Upper lobe of right lung (tissue), 1 donor: ENCODE measurements at regions not wholly inside any gene's neighbourhood (a gene's known extent, or its start where the extent isn't known, plus 50 kb on each side); places are given as distances from the start of the nearest gene placed in this dataset.
"Not testable (repeated sequence)": the region's sequence is repeated elsewhere in the genome, so short reads cannot be mapped to it uniquely, and the experiment has no call there.

Experiments
- ATAC-seq: fragments of 200-7000 bp; cut with Tn5 transposase; one replicate; pipeline ENCODE4 v1.9.1; 2020; ENCODE audit warnings: mild to moderate bottlenecking, moderate library complexity
- DNase-seq: peaks from one replicate; pipeline ENCODE4 v3.0.0-alpha.2; 2020
- H3K27ac ChIP-seq: fragments of 200-600 bp; one replicate; pipeline ENCODE4 v1.8.0; 2022
- H3K27me3 ChIP-seq: fragments of 200-600 bp; one replicate; pipeline ENCODE4 v1.8.0; 2022; ENCODE audit warnings: mild to moderate bottlenecking
- H3K36me3 ChIP-seq: fragments of 200-600 bp; one replicate; pipeline ENCODE4 v1.8.0; 2022
- H3K4me1 ChIP-seq: fragments of 200-600 bp; one replicate; pipeline ENCODE4 v1.8.0; 2022
- H3K4me3 ChIP-seq: fragments of 200-600 bp; one replicate; pipeline ENCODE4 v1.8.0; 2022; ENCODE audit warnings: mild to moderate bottlenecking
- H3K9me3 ChIP-seq: fragments of 200-600 bp; one replicate; pipeline ENCODE4 v1.8.0; 2022
- intact Hi-C: fragments of 100-400 bp; cut with DNase I; formaldehyde crosslinking; loops from one replicate; pipeline ENCODE4 v1.11.0; 2022
- donor health status: DM: no; HTN: yes; CAD: no; lungs with severe emphysema.

DNA sequence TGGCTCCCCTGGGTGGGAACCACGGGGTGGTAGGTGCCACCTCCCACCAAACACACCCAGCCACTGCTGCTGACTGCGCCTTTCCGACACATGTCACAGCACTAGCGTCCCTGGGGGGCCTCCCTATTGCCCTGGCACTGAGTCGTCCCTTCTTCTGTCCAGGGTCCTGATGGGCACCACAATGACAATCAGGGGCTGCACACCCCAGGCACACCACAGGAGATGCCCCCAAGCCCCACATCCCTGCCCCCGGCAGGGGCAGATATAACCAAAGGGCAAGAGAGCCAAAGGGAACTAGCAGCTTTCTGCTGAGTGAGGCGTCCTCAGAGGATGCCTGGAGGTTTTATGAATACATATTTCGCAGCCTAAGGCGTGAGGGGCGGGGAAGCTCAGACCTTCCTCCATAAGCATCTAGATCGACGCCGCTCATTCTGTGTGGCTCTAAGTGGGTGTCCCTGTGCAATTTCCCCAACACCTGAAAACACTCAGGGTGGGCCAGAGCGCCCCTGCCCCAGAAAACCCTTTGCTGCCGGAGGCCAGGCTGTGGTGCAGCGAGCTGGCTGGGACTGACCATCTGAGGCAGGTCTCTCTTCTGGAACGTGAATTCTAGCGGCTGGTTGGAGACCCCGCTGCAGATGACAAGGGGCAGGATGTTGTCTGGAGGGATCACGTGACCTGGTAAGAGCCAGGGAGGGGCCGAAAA is 186.7 kb downstream of the KLRB1 start:
- ATAC-seq, H3K4me1 ChIP-seq, intact Hi-C loops, H3K27me3 ChIP-seq, H3K27ac ChIP-seq, H3K9me3 ChIP-seq, H3K36me3 ChIP-seq, H3K4me3 ChIP-seq: not testable (repeated sequence)
- peak; percentile 45 for DNase-seq

DNA sequence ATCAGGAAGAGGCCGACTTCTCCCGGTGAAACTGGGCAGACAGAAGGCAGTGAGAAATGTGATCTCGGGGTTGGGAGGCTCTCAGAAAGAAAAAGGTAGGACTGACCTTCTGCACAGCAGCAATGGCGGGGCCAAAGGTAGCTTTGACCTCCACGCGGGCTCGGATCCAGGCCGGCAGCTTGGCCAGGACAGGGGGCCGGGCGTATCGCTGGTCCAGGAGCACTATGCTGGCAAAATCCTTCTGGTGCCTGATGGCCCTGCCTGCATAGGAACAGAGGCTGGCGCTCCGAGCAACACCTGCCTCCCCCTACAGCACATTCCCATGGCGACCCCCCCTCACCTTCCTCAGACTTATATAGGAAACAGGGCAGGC is 189.1 kb downstream of the KLRB1 start:
- intact Hi-C loops, DNase-seq: not testable (repeated sequence)

DNA sequence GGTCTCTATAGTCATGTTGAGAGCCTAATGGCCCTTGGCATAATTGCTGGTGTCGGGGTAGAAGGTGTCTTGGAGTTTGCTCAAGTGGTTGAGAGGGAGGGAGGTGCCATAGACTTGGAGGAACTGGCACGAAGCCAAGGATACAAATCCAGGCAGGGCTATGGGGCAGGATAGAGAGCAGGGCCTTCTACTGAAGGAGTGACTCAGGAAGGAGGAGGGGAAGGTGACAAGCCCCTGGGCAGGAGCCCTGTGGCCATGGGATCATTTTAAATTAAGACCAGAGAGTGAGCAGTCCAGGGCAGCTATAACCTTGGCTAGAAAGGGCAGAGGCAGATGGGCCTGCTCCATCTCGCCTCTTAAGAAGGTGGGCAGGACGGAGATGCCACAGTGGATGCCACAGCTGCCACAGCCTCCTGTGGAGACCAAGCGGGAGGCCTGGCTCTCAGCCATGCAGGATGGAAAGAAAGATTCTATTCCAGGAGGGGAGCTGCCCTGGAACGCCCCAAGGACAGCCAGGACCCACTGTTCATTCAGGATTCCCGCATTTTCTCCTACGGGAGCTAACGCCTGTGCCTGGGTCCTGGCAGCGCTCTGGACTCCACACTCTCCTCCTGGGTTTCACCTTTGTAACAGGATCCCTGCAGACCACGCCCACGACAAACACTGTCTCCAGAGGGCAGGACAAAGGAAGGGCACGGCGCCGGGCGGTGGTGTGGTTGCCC is 189.6 kb downstream of the KLRB1 start:
- peak; percentile 51 for DNase-seq
- H3K4me3 ChIP-seq, intact Hi-C loops, H3K9me3 ChIP-seq, H3K27ac ChIP-seq, H3K4me1 ChIP-seq, H3K36me3 ChIP-seq, ATAC-seq, H3K27me3 ChIP-seq: not testable (repeated sequence)

More for the DNA sequence above, 189.1 kb downstream of the KLRB1 start:
- ATAC-seq, H3K4me1 ChIP-seq, H3K9me3 ChIP-seq, H3K27me3 ChIP-seq, H3K36me3 ChIP-seq, H3K27ac ChIP-seq, H3K4me3 ChIP-seq: not testable (repeated sequence)

DNA sequence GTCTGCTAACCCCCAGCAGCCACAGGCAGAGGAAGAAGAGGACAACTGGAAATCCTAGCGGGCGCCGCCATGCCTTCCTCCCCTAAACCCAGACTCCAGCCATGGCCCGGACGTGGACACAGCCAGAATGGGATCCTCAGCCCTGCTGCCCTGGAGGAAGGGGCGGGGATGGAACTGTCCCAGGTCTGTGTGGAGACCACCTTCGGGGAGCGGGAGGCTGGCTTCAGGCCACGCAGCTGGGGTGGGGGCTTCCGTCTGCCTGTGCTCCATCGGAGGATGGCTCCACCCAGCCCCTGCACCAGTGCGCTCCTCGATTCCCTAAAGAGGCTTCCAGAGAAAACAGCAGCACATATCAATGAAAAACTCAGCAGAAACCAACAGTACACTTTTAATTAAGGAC is 190.4 kb downstream of the KLRB1 start:
- peak; percentile 45 for DNase-seq
- ATAC-seq, H3K27ac ChIP-seq, H3K27me3 ChIP-seq, H3K4me3 ChIP-seq, intact Hi-C loops, H3K9me3 ChIP-seq, H3K4me1 ChIP-seq, H3K36me3 ChIP-seq: not testable (repeated sequence)

DNA sequence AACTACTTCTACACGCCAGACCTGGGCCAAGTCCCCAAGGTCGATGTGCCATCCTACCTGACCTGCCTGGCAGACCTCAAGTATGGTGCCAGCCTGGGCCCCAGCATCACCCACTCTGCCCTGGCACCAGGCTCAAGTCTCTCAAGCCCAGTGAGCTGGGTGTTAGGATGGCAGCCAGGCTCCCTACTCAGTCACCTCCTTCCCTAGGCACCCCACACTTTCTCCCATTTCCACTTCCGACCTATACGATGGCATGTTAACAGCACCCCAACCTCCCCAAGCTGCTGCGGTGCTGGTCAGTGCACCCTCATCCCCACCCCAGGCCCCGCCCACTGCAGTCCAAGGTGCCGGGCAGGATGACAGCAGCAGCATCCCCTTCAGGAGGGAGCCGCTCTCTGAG is 191.4 kb downstream of the KLRB1 start:
- H3K36me3 ChIP-seq, H3K4me1 ChIP-seq, H3K9me3 ChIP-seq, intact Hi-C loops, H3K4me3 ChIP-seq, H3K27me3 ChIP-seq, H3K27ac ChIP-seq: not testable (repeated sequence)
- ATAC-seq = peak; percentile 10
- peak; percentile 57 for DNase-seq

DNA sequence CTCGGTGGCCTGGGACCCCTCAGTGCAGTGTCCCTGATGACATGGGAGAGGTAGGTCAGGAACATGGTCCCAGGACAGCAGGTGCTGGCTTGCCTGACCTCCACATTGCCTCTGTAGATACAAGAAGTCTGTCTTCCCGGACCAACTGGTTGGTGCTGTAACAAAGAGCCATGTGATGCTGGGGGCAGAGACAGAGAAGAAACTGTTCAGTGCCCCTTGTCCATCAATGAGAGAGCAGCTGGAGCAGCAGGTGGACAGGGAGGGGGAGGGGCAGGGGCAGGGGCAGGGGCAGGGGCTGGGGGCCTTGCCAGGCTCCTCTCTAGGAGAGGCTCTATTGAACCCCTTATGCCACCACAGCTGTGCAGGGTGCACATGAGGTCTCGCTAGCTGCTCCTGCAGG is 191.8 kb downstream of the KLRB1 start:
- H3K4me1 ChIP-seq, ATAC-seq, H3K9me3 ChIP-seq, H3K36me3 ChIP-seq, H3K27ac ChIP-seq, intact Hi-C loops, H3K4me3 ChIP-seq, H3K27me3 ChIP-seq: not testable (repeated sequence)
- peak; percentile 27 for DNase-seq

DNA sequence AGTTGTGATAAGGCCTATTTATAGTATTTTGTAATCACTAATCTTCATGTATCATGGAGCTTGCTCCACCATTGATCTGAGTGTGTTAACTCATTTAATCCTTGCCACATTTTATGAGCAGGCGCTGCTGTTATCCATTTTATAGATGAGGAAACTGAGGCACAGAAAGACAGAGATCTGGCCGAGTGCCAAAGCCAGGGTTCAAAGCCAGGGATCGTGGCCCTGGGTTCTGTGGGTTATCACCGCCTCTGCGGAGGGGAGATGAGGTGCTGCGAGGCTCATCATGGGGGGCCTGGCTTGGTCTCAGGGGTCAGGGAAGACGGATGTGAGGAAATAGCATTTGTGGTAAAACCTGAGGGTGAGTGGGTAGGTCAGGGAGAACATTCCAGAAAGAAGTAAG is 193.9 kb downstream of the KLRB1 start:
- DNase-seq, intact Hi-C loops, H3K27ac ChIP-seq, H3K36me3 ChIP-seq, H3K9me3 ChIP-seq, H3K27me3 ChIP-seq, ATAC-seq, H3K4me1 ChIP-seq, H3K4me3 ChIP-seq: not testable (repeated sequence)

DNA sequence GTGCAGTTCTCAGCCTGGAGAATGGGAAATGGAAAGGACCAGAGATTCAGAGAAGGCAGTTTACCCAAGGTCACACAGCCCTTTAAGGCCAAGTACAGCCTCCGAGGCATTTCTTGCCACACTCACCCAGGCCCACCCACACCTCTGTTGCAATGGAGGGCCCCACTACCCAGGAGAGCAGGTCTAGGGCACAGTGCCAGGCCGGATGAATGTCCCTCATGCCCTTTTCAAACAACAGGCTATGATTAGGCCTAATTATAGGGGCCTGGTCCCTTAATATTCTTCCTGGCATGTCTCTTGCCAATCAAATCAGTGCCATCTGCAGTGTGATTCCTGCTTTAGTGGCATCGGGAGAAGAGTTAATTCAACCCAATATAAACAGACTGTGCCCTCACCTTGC is 195.3 kb downstream of the KLRB1 start:
- H3K4me1 ChIP-seq, H3K27ac ChIP-seq, H3K4me3 ChIP-seq, ATAC-seq, H3K36me3 ChIP-seq, H3K9me3 ChIP-seq, H3K27me3 ChIP-seq, intact Hi-C loops: not testable (repeated sequence)
- peak; percentile 51 for DNase-seq

DNA sequence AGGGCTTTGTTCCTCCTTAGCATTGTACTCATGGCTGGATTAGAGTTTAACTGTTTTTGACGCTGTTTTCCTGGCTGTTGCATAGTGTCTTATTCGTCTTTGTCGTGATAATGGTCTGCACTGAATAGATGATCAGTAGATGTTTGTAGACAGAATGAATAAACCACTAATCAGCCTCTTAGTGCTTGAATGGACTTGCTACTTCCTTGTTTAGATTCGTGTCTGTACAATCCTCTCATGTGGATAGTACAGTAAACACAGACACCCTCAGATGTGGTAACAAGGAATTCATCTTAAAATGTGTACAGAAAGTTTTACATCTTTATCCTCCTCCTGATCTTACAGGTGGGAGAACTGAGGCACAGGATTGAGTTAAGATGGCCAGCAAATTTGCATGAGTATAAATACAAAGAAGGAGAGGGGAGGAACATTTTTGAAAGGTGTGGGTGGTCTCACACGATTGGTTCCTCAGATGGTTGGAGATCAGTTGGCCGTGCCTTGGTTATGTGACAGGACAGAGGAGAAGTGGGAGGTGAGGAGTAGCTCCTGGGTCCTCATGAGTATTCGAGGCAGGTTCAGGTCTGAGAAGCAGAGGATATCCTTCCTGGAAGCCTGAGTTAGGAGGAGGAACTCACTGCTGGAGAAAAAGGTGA is 196.0 kb downstream of the KLRB1 start:
- intact Hi-C loops, H3K4me3 ChIP-seq, H3K4me1 ChIP-seq, H3K9me3 ChIP-seq, H3K36me3 ChIP-seq, H3K27ac ChIP-seq, DNase-seq, H3K27me3 ChIP-seq: not testable (repeated sequence)
- ATAC-seq = peak; percentile 19

DNA sequence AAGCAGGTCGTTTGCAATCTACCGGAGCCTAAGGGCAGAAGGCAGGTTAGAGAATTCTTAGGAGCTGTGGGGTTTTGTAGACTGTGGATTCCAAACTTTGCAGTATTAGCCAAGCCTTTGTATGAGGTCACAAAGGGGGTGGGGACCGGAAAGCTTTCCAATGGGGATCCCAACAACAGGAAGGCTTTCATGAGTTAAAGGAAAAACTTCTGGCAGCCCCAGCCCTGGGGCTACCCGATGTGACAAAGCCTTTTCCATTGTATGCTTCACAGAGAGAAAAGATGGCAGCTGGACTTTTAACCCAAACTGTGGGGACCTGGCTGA is 199.2 kb upstream of the PZP start:
- H3K9me3 ChIP-seq, H3K4me1 ChIP-seq, H3K27me3 ChIP-seq, DNase-seq, H3K36me3 ChIP-seq, H3K27ac ChIP-seq, ATAC-seq, intact Hi-C loops: not testable (repeated sequence)
- H3K4me3 ChIP-seq = peak overlapping the region; percentile 36
